Adrenal gland (tissue), 5 donors: ENCODE measurements at regions not wholly inside any gene's neighbourhood (a gene's known extent, or its start where the extent isn't known, plus 50 kb on each side); places are given as distances from the start of the nearest gene placed in this dataset.

Experiments used
- CTCF ChIP-seq, 6 experiments: fragments of 450-650 bp in 4 of 6; fragments of 200-600 bp in 2 of 6; sonication (generic) in 1 of 6; IDR thresholded peaks; 1 replicate in 5 of 6; 2 replicates in 1 of 6; pipeline versions ENCODE4 v1.5.1 to v1.8.0; 2016 to 2021; ENCODE audit warnings: antibody characterized with exemption in 6 of 6, mild to moderate bottlenecking in 2 of 6, moderate library complexity in 1 of 6
- POLR2A ChIP-seq, 2 donors: fragments of 450-650 bp; IDR thresholded peaks; one replicate each; pipeline ENCODE4 v1.6.1; 2017; ENCODE audit warnings: antibody characterized with exemption in 2 of 2, mild to moderate bottlenecking in 2 of 2, moderate library complexity in 1 of 2
- donor health status: DM: no; HTN: no; CAD: no.

GRCh38 chr3:28699283-28699682 lies 350.7 kb upstream of the AZI2 start:
- TF ChIP-seq CTCF (IDR thresholded peaks at IDR 0.05) (no peak), POLR2A (IDR thresholded peaks at IDR 0.05) (no peak)
